ENCODE measurements at regions not wholly inside any gene's neighbourhood (a gene's known extent, or its start where the extent isn't known, plus 50 kb on each side); places are given as distances from the start of the nearest gene placed in this dataset.
A peak's percentile ranks its signal among the peaks of the same experiment; 100 is the strongest.

- intact Hi-C loops (cut with micrococcal nuclease; ENCODE audit: unreplicated experiment): no loop called here
- Histone ChIP-seq H3K4me2 (ENCODE audit: low read length) (no peak overlapping the region), H2AFZ (ENCODE audit: low read length) (no peak overlapping the region), H3K4me1 (ENCODE audit: insufficient read depth, low read length, poor library complexity, severe bottlenecking) (no peaks in the 10 kb centered on the region), H4K20me1 (ENCODE audit: insufficient read depth, low read length) (no peaks in the 10 kb centered on the region), H3K4me3 (ENCODE audit: low read depth, low read length, poor library complexity, severe bottlenecking) (no peak overlapping the region), H3K9me2 (ENCODE audit: insufficient read depth, low read length) (no peaks in the 10 kb centered on the region), H3K27ac (ENCODE audit: low read depth, low read length, poor library complexity, severe bottlenecking) (no peak overlapping the region), H3K9me3 (ENCODE audit: low read length) (no peaks in the 10 kb centered on the region), H3K79me2 (ENCODE audit: insufficient read depth, low read depth, low read length) (no peaks in the 10 kb centered on the region), H3K36me3 (ENCODE audit: insufficient read depth, low read length) (no peaks in the 10 kb centered on the region)
- ChIA-PET CTCF (ENCODE audit: unreplicated experiment) (no interaction called here), POLR2A (no interaction called here)
- TF ChIP-seq CTCF (conservative IDR thresholded peaks at IDR 0.05; ENCODE audit: low read length) (peak; percentile 63), EZH2phosphoT487 (IDR thresholded peaks at IDR 0.05; ENCODE audit: borderline replicate concordance, low read depth, low read length) (no peak)
- no TSS peak for BruUV-seq (replicated peaks)
- DNase-seq (ENCODE audit: low spot score): peak; percentile 4
Observed at GRCh38 chr3:70539908-70540307, 227.5 kb upstream of the MDFIC2 start.

GRCh38 chr3:70532806-70533205, 220.4 kb upstream of the MDFIC2 start:
- intact Hi-C loops (cut with micrococcal nuclease; ENCODE audit: unreplicated experiment): loop anchor here (5.0 kb wide), 1 partner anchor 1119 kb away; no protein-coding TSS in a partner anchor
- no peaks in the 10 kb centered on the region for H3K36me3 ChIP-seq (ENCODE audit: insufficient read depth, low read length)
- H2AFZ ChIP-seq (ENCODE audit: low read length): no peak overlapping the region
- H3K4me1 ChIP-seq (ENCODE audit: insufficient read depth, low read length, poor library complexity, severe bottlenecking): no peaks in the 10 kb centered on the region
- ChIA-PET POLR2A (interaction anchor here (0.7 to 1.3 kb wide), 2 partner anchors 11 to 1087 kb away, joined by 3 to 4 read pairs; no protein-coding TSS in a partner anchor), CTCF (ENCODE audit: unreplicated experiment) (no interaction called here)
- H3K27ac ChIP-seq (ENCODE audit: low read depth, low read length, poor library complexity, severe bottlenecking): no peak overlapping the region
- no peaks in the 10 kb centered on the region for H3K9me2 ChIP-seq (ENCODE audit: insufficient read depth, low read length)
- H3K79me2 ChIP-seq (ENCODE audit: insufficient read depth, low read depth, low read length): no peaks in the 10 kb centered on the region
- BruUV-seq (replicated peaks): no TSS peak
- no peak for DNase-seq (ENCODE audit: low spot score)
- no peaks in the 10 kb centered on the region for H4K20me1 ChIP-seq (ENCODE audit: insufficient read depth, low read length)
- H3K9me3 ChIP-seq (ENCODE audit: low read length): no peaks in the 10 kb centered on the region
- no peak overlapping the region for H3K4me2 ChIP-seq (ENCODE audit: low read length)
- no peak overlapping the region for H3K4me3 ChIP-seq (ENCODE audit: low read depth, low read length, poor library complexity, severe bottlenecking)
- no peak for TF ChIP-seq CTCF (conservative IDR thresholded peaks at IDR 0.05; ENCODE audit: low read length)
- TF ChIP-seq EZH2phosphoT487 (IDR thresholded peaks at IDR 0.05; ENCODE audit: borderline replicate concordance, low read depth, low read length): no peak

GRCh38 chr3:70531838-70532489, 219.5 kb upstream of the MDFIC2 start:
- no peaks in the 10 kb centered on the region for H3K4me1 ChIP-seq (ENCODE audit: insufficient read depth, low read length, poor library complexity, severe bottlenecking)
- no peaks in the 10 kb centered on the region for H3K9me3 ChIP-seq (ENCODE audit: low read length)
- H3K4me2 ChIP-seq (ENCODE audit: low read length): no peak overlapping the region
- no peak for DNase-seq (ENCODE audit: low spot score)
- no peak overlapping the region for H3K4me3 ChIP-seq (ENCODE audit: low read depth, low read length, poor library complexity, severe bottlenecking)
- no TSS peak for BruUV-seq (replicated peaks)
- H3K79me2 ChIP-seq (ENCODE audit: insufficient read depth, low read depth, low read length): no peaks in the 10 kb centered on the region
- ChIA-PET POLR2A (interaction anchor here (0.6 kb wide), 1 partner anchor 380 kb away, joined by 3 read pairs; no protein-coding TSS in a partner anchor), CTCF (ENCODE audit: unreplicated experiment) (no interaction called here)
- H3K36me3 ChIP-seq (ENCODE audit: insufficient read depth, low read length): no peaks in the 10 kb centered on the region
- H3K9me2 ChIP-seq (ENCODE audit: insufficient read depth, low read length): no peaks in the 10 kb centered on the region
- intact Hi-C loops (cut with micrococcal nuclease; ENCODE audit: unreplicated experiment): loop anchor here (5.0 kb wide), 1 partner anchor 1120 kb away; no protein-coding TSS in a partner anchor
- no peak overlapping the region for H2AFZ ChIP-seq (ENCODE audit: low read length)
- no peaks in the 10 kb centered on the region for H4K20me1 ChIP-seq (ENCODE audit: insufficient read depth, low read length)
- H3K27ac ChIP-seq (ENCODE audit: low read depth, low read length, poor library complexity, severe bottlenecking): no peak overlapping the region
- TF ChIP-seq CTCF (conservative IDR thresholded peaks at IDR 0.05; ENCODE audit: low read length) (no peak), EZH2phosphoT487 (IDR thresholded peaks at IDR 0.05; ENCODE audit: borderline replicate concordance, low read depth, low read length) (no peak)

Measured in OCI-LY7 (cell line).